Fibroblast of villous mesenchyme (primary cell): ENCODE measurements at regions not wholly inside any gene's neighbourhood (a gene's known extent, or its start where the extent isn't known, plus 50 kb on each side); places are given as distances from the start of the nearest gene placed in this dataset.

Experiments
- DNase-seq: peaks from one replicate; pipeline ENCODE4 v3.0.0-alpha.2; 2010; ENCODE audit warnings: low read depth
- H3K4me3 ChIP-seq: 2 replicates; pipeline ENCODE4 v1.5.1; 2011; ENCODE audit warnings: low read depth, mild to moderate bottlenecking, low read length
- TF ChIP-seq, protein P1 (sequence below): IDR thresholded peaks from 2 replicates; pipeline ENCODE4 v1.5.1; 2012; ENCODE audit warnings: low read depth, mild to moderate bottlenecking, low read length; ENCODE audit not compliant: insufficient read depth

DNA sequence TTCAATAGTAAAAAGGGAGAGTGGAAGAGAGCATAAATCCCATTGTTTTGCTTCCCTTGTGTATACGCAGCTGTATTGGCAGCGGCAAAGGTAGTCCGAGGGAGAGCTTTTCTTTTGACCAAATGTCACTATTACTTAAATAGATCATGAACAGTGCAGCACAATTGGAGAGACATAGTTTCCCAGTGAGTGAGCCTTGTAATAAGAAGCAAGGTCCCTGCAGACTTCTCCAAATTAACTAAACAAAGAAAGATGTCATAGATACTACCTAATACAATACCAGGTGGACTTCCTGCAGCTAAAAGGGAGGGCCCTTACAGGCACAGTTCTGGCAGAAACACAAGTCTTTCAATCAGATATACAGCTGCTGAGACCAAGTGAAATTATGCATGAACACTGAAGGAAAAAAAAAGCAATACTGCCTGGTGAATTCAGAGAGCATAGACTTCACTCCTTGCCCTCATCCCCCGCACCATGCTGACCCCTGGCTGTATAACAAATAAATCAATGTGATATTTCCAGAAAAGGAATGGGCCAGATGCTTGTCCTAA, 404.7 kb upstream of the CDH2 start:
- H3K4me3 ChIP-seq, result no peak overlapping the region
- TF ChIP-seq, protein P1, sequence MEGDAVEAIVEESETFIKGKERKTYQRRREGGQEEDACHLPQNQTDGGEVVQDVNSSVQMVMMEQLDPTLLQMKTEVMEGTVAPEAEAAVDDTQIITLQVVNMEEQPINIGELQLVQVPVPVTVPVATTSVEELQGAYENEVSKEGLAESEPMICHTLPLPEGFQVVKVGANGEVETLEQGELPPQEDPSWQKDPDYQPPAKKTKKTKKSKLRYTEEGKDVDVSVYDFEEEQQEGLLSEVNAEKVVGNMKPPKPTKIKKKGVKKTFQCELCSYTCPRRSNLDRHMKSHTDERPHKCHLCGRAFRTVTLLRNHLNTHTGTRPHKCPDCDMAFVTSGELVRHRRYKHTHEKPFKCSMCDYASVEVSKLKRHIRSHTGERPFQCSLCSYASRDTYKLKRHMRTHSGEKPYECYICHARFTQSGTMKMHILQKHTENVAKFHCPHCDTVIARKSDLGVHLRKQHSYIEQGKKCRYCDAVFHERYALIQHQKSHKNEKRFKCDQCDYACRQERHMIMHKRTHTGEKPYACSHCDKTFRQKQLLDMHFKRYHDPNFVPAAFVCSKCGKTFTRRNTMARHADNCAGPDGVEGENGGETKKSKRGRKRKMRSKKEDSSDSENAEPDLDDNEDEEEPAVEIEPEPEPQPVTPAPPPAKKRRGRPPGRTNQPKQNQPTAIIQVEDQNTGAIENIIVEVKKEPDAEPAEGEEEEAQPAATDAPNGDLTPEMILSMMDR, result no peak
- DNase-seq, result no peak

DNA sequence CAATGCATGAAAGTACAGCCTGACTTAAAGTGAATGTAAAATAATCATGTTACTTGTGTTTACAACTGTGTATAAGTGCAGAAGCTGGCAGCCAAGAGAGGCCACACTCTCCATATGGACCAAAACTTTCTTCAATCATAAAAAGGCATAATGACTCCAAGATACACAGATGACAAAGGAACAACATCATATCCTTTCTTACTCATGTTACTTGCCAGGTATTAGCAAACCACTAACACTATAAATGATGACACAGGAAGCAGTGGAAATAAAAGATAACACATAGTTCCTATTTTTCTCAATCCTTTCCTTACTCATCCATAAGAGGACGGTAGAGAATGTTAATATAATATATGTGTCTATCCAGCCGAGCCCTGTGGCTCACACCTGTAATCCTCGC, 400.0 kb upstream of the CDH2 start:
- TF ChIP-seq, protein P1, result no peak
- no peak for DNase-seq
- H3K4me3 ChIP-seq, result no peak overlapping the region

DNA sequence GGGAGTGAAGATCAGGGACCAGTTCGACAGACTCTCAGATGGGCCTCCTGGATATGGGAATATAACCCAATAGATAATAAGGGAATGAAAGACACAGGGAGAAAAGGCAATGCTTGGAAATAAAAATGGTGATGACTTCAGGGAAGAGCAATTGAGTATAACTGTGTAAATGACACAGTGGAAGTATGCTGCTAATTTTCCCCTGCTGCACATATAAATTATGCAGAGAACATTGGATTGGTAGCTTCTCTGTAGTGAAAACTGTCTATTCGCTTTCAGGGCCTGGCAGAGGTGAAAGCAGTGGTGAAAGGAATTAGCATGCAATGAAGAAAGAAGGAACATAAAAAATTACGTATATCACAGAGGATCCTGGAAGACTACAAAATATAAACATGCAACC, 398.2 kb upstream of the CDH2 start:
- DNase-seq, result no peak
- TF ChIP-seq, protein P1, result no peak
- no peak overlapping the region for H3K4me3 ChIP-seq

DNA sequence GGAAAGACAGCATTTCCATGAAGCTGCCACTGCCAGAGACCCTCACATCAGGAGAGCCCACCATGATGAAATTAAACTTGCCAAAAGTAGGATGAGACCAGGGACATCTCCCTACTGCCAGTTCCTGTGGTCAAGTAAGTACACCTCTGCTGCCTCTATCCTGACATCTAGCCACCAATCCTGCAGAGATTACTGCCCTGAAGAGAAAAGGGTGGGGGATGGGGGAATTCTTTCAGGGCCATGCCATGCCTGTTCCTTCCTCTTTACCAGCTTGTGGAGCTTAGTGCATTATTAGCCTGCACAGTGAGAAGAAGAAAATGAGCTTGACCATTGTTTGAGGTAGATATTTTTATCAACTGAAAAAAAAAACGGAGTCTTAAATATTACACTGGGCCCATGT, 397.2 kb upstream of the CDH2 start:
- no peak overlapping the region for H3K4me3 ChIP-seq
- TF ChIP-seq, protein P1, result no peak
- no peak for DNase-seq

DNA sequence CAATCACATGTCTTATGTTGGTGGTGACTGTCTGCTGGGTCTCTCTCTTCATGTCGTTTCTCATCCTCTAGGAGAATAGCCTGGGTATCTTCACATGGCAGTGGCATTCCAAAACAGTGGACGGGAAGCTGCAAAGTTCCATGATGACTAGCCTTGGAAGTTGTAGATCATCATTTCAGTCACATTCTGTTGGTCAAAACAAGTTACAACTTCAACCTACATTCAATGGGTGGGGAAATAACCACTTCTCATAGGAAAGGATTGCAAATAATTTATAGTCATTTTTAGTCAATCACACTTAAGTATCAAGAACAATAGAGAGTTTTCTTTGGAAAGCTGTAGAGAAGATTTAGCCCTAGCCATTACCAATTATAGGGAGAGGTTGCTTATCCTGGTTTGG, 395.0 kb upstream of the CDH2 start:
- TF ChIP-seq, protein P1, result no peak
- no peak for DNase-seq
- H3K4me3 ChIP-seq, result no peak overlapping the region

DNA sequence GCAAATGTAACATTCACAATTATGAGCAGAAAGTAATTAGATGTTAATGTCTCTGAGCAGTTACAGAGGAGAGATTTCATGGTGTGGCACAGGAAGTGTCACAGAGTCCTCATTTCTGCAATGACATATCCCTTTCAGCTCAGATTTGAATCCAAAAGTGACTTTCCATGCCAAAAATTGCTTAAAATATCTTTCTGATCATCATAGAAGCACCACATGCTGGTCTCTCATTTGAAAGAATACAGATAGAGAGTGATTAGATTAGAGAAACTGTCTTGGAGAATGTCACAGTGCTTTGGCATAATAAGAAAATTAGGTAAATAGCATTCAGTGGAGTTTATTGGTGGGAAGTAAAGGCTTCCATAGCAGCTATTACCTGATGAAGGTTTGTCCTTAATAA, 383.4 kb upstream of the CDH2 start:
- H3K4me3 ChIP-seq, result no peak overlapping the region
- DNase-seq, result no peak
- TF ChIP-seq, protein P1, result no peak

DNA sequence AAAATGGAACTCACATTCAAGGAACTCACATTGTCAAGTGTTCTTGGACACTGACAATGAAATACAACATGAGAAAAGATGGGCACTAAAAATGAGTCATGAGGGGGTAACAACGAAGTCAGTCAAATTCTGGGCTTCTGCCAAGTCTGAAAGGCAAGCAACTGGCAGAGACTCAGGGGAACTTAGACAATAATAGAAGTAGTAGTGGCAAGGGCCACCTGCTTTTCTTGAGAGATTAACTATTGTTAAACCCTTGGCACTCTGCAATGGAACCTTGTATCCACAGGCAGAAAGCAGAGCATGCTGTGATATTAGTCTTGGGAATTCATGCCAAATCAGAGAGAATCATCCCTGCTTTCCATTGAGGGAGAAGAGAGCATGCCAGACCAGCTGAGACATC, 382.6 kb upstream of the CDH2 start:
- TF ChIP-seq, protein P1, result no peak
- DNase-seq, result no peak
- no peak overlapping the region for H3K4me3 ChIP-seq
